Stimulated activated CD8-positive, alpha-beta memory T cell treated with anti-CD3 and anti-CD28 coated beads, Interleukin-4, amount 100 ng/mL, for 24 hours (primary cell): ENCODE measurements at regions not wholly inside any gene's neighbourhood (a gene's known extent, or its start where the extent isn't known, plus 50 kb on each side); places are given as distances from the start of the nearest gene placed in this dataset.

Source experiments
- DNase-seq: peaks from one replicate; pipeline ENCODE4 v3.0.0-alpha.2; 2020; ENCODE audit warnings: low read depth

DNA sequence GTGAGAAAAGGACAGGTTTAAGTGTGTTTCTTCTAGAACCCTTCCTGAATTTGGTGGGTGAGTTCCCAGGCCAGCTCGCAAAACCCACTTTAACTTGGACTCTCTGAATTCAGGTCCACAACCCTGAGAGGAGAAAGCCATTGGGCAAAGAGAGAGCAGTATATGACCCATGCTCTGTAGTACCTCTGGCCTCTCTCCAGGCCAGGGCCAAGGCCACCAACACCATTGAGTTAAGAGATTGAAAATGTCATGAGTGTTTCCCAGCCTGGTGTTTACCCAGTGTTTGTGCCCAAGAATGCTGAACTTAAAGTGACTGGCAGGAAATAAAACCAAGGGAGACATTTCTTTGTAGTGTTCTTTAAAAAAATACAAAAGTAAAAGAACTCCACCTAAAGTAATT lies 410.4 kb upstream of the CDH5 start:
- DNase-seq: no peak

- DNase-seq: no peak
These were observed 412.0 kb upstream of the CDH5 start for GRCh38 chr16:65954446-65954845.

- no peak for DNase-seq
These were observed 416.3 kb upstream of the CDH5 start for GRCh38 chr16:65950211-65950610.

DNA sequence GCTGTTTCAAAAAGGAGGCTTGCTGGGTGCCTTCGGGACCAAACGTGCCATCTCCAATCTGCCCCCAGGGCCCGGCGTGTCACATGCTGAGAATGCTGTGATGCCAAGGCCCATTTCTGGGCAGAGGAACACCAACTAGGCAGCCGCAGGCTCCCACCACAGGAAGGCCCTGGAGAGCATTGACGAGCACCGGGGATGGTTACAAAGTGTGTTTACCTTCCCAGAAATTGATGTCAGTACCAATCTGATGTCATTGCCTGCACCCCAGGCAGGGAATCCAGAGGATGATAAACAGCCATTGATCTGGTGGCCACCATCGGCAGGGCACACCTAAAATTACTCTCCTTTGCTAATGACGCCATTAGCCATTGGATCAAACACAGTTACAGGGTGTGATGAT lies 418.1 kb upstream of the CDH5 start:
- DNase-seq: no peak

GRCh38 chr16:65947951-65948350 lies 418.5 kb upstream of the CDH5 start:
- no peak for DNase-seq

DNA sequence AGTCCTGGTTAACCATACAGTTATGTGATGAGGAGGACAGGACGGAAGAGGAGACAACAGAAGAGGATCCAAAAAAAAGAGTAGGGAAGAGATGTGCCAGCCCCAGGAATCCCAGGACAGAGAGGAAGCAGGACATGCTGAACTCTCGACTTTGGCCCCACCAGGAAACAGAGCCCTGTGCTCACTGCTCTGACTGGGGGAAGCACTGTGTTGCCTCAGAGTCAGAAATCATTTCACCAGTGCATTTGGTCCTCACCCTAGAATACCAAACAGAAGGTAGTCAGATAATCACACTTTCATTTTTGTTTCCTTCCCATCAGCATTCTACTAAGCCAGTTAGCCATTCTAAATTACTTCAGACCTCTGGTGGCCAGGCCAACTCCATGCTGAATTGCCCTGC lies 421.0 kb upstream of the CDH5 start:
- no peak for DNase-seq

DNA sequence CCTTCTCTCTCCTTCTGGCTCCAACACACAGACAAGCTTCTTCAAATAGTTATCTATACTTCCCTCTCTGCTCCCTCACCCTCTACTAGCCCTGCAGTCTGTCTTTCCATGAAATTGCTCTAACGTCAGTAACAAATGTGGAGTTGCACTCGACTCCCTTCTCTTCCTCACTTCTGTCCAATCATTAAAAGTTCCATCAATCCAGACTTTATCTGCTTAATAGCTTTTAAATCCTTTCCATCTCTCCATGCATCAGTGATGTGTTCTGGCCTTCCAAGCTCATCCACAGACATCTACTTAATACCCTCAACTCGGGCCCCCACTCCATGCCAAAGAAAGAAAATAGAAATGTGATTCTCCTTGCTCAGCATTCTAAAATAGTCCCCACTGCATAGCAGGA lies 422.1 kb upstream of the CDH5 start:
- no peak for DNase-seq

- DNase-seq: no peak
These were observed 425.8 kb upstream of the CDH5 start for GRCh38 chr16:65940711-65941110.

DNA sequence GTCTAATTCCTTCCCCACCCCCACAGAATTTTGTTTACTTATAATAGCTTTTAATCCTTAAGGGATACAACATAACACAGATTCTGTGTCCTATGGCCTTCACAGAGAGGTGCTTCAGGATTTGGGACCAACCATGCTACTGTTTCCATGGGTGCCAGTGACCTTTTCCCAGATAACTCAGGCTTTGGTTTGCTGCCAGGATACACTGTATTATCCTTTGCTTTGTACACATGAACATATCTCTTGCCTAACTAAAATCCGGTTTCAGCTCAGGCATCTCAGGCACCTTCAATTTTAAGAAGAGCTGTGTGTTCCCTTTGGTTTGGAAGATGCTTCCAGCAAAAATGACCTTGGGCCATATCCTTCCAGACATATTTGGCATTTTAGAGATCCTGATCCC lies 428.4 kb upstream of the CDH5 start:
- DNase-seq: no peak

GRCh38 chr16:65937455-65937854 lies 429.0 kb upstream of the CDH5 start:
- DNase-seq: no peak

DNA sequence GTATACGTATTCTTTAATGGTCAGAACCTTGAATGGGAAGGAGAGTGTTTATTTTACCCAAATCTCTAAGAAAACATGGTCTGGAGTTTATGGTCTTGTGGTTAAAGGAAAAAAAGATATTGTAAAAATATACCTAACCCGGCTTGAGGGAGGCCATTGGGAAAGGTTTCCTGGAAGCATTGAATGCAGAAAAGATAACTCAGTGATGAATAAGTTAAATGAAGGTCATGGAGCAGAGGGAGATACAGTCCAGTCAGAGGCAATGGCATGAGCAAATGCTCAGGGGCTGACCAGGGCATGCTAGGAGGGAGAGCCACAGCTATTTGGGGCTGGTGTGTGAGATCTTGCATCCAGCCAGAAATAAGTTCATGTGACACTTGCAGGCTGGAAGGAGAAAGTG lies 430.4 kb upstream of the CDH5 start:
- no peak for DNase-seq

DNA sequence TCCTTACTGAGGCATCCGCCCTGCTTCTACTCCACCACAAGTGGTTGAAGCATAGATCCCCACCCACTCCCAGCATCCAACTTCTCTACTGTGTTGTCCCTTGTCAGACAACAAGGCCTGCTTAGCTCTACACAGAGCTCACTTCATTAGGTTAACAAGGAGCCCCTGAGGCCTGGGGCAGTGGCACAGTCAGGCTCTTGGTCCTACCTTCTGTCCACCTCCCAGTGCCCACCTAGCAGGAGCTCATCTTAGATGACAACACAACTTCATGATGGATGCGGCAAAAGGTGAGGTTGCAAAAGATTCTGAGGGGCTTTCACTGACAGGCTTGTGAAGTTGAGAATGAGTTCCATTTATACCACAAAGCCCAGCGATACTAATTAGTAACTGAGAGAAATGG lies 432.0 kb upstream of the CDH5 start:
- no peak for DNase-seq

DNA sequence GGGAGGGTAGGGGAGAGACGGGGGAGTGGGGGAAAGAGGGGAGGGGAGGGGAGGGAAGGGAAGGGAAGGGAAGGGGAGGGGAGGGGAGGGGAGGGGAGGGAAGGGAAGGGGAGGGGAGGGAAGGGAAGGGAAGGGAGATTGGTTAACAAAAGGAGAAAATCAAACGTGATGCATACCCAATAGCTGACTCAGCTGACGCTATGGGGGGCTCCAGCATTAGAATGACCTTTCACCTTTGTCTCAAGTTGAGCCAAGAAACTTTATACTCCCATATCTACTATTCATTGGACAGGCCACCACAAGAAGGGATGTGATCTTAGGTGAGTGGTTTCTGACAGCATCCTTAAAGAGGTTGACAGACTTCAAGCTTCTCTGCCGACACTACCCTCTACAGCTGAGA lies 432.8 kb upstream of the CDH5 start:
- DNase-seq: no peak

GRCh38 chr16:65932350-65933072 lies 434.0 kb upstream of the CDH5 start:
- DNase-seq: no peak

- no peak for DNase-seq
These were observed 443.6 kb upstream of the CDH5 start for GRCh38 chr16:65922923-65923322.

DNA sequence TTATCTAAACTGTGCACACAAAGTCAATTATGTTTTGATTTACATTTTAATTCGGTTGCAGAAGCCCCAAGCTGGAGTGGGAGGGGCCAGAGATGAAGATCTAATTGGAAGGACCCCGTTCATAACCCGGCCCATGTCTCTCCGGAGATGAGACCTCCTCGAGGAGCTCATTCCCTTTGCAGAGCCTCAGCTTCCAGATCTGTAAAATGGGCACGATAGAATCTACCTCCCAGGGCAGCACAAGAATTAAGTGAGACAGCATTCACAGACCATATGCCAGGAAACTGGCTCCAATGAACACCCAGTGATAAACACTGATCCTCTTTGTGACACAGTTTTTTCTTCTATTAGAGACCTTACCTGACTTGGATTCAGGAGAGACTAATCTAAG lies 446.5 kb upstream of the CDH5 start:
- DNase-seq: no peak

- DNase-seq: no peak
These were observed 447.1 kb upstream of the CDH5 start for GRCh38 chr16:65919145-65919985.

- no peak for DNase-seq
These were observed 449.0 kb upstream of the CDH5 start for GRCh38 chr16:65917466-65917865.

DNA sequence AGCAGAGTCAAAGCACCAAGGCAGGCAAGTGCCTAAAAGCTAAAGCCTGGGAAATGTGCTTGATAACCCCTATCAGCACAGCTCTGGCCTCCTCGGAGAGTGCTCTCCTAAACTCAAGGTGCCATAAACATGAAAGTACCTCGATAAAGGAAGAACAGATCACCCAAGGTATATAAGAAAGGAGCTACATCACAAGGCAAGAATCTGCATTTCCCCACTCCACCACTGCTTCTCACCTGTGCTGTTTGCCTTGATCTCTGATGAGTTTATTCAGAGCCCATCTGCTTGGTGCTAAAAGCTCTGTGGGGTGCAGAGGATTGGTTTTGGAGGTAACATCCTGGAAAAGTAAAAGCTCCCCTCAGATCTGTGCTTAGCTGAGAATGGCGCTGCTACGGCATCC lies 449.5 kb upstream of the CDH5 start:
- DNase-seq: no peak

GRCh38 chr16:65910291-65910690 lies 456.2 kb upstream of the CDH5 start:
- no peak for DNase-seq

- DNase-seq: no peak
These were observed 457.0 kb upstream of the CDH5 start for GRCh38 chr16:65909310-65910050.

DNA sequence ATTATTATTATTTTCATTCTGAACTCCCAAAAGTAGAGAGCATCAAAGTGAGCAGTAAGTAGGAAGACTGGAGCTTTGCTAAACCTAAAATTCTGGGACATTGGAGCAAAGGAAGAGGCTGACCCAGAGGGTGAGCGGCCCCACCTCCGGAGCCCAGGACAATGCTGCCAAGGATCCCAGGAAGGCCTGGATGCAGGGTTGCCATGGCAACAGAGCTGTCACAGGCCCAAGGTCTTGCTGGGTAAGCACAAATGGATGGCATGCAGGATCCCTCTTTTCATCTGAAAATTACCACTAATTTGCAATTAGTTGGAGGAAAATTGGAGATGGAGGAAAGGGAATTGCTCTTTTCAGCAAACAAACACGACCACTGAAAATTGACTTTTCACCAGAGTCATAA lies 457.9 kb upstream of the CDH5 start:
- no peak for DNase-seq

- no peak for DNase-seq
These were observed 461.2 kb upstream of the CDH5 start for GRCh38 chr16:65905331-65905730.
